Mesodermal cell (in vitro differentiated cells): ENCODE measurements at regions not wholly inside any gene's neighbourhood (a gene's known extent, or its start where the extent isn't known, plus 50 kb on each side); places are given as distances from the start of the nearest gene placed in this dataset.

ENCODE experiments used
- H3K27ac ChIP-seq: 2 replicates; pipeline ENCODE4 v1.7.0; 2013; ENCODE audit warnings: mild to moderate bottlenecking, low read depth, low read length, moderate library complexity; ENCODE audit not compliant: severe bottlenecking
- H3K36me3 ChIP-seq: 2 replicates; pipeline ENCODE4 v1.7.1; 2013; ENCODE audit warnings: mild to moderate bottlenecking, low read length, moderate library complexity; ENCODE audit not compliant: control insufficient read depth, insufficient read depth
- H3K4me1 ChIP-seq: one replicate; pipeline ENCODE4 v1.7.1; 2013; ENCODE audit warnings: mild to moderate bottlenecking, low read length; ENCODE audit not compliant: insufficient read depth, control insufficient read depth, poor library complexity, severe bottlenecking
- H3K4me3 ChIP-seq: 2 replicates; pipeline ENCODE4 v1.7.0; 2013; ENCODE audit warnings: low read length, control low read depth, mild to moderate bottlenecking; ENCODE audit not compliant: insufficient read depth, poor library complexity, severe bottlenecking; ENCODE audit errors: extremely low read depth
- H3K9me3 ChIP-seq: 2 replicates; pipeline ENCODE4 v1.7.1; 2013; ENCODE audit warnings: mild to moderate bottlenecking, low read length, moderate library complexity; ENCODE audit not compliant: control insufficient read depth
- WGBS, 2 experiments: methylation state at CpG; one replicate each; pipeline ENCODE4 v1.1.5; 2013; ENCODE audit warnings: missing lambda C conversion rate in 2 of 2; ENCODE audit not compliant: insufficient coverage in 2 of 2; 5-methylcytosine and 5-hydroxymethylcytosine counted together

DNA sequence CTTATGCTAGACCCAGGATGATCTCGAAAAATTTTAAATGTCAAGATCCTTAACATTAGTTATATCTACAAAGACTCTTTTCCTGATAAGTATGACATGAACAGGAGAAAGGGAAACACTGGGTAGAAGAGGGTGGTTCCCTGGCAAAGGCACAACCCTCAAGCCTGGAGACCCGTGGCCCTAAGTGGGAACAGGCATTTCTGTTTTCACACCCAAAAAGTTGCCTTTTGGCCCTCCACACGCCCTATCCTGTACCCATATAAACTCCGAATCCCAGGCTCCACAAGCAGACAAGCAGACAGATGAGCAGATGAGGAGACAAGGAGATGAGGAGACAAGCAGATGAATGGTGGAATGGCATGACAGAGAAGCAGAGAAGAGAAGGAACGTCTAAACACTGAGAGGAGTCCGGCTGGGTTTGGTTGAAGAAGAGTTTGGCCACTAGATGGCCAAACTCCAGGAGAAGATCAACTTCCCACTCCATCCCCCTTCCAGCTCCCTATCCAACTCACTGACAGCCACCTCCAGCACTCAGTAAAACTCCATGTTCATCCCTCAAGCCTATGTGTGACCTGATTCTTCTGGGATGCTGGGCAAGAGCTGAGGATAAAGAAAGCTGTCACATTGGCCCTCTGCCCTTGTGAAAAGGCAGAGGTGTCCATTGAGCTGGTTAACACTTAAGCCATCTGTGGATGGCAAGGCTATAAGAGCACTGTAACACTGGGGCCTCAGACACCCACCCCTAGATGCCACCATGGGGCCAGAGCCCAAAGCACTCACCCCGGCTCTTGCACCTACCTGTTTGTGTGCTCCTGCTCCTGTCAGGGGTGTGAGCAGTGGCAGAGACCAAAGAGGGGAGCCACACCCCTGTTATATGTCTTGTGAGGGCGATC, 139.6 kb upstream of the FAM20A start:
- WGBS, 2 experiments, result 80 to 100% methylated on average over 2 to 3 of the region's 8 CpGs
- H3K27ac ChIP-seq, result no peak overlapping the region
- peaks cover 16% of the 10 kb centered on the region for H3K9me3 ChIP-seq
- H3K4me1 ChIP-seq, result no peaks in the 10 kb centered on the region
- no peak overlapping the region for H3K4me3 ChIP-seq
- H3K36me3 ChIP-seq, result no peaks in the 10 kb centered on the region

GRCh38 chr17:68737761-68738443, 136.7 kb upstream of the FAM20A start:
- Histone ChIP-seq H3K9me3 (peaks cover 25% of the 10 kb centered on the region), H3K36me3 (no peaks in the 10 kb centered on the region), H3K4me3 (no peak overlapping the region), H3K27ac (no peak overlapping the region), H3K4me1 (peaks cover 14% of the 10 kb centered on the region)
- 83% methylated on average over 4 to 5 of the region's 6 CpGs for WGBS, 2 experiments

DNA sequence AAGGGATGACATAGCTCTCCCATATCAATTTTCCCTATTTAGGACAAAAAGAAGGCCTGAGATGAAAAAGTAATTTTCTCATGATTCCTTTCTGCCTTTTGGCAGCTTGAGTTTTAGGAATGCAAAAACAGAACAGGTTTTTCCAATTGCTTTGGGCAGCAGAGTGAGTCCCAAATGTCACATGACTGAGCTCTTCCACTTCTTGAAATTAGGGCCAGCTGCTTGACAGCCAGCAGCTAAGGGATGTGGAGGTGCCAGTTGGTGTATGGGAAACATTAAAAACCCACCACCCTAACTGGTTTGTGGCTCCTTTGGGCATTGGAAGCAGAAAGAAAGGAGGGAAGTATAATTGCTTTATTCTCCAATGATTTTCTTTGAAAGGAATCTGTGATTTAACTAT, 133.8 kb upstream of the FAM20A start:
- Histone ChIP-seq H3K36me3 (no peaks in the 10 kb centered on the region), H3K4me3 (no peak overlapping the region), H3K27ac (no peak overlapping the region), H3K4me1 (peaks cover 22% of the 10 kb centered on the region), H3K9me3 (peaks cover 34% of the 10 kb centered on the region)

GRCh38 chr17:68734187-68734900, 133.2 kb upstream of the FAM20A start:
- peaks cover 22% of the 10 kb centered on the region for H3K4me1 ChIP-seq
- peaks cover 35% of the 10 kb centered on the region for H3K9me3 ChIP-seq
- WGBS, 2 experiments, result 83 to 96% methylated on average over 2 to 3 of the region's 6 CpGs
- H3K36me3 ChIP-seq, result no peaks in the 10 kb centered on the region
- peak overlapping the region; percentile 97 for H3K27ac ChIP-seq
- H3K4me3 ChIP-seq, result no peak overlapping the region

GRCh38 chr17:68733241-68734176, 132.3 kb upstream of the FAM20A start:
- WGBS, 2 experiments, result 40% methylated on average over 1 of the region's 4 CpGs; no CpG with 5 or more reads in 1 of the 2 experiments
- H3K4me3 ChIP-seq, result no peak overlapping the region
- H3K27ac ChIP-seq, result peak overlapping the region; percentile 97
- H3K9me3 ChIP-seq, result peaks cover 35% of the 10 kb centered on the region
- H3K4me1 ChIP-seq, result peaks cover 22% of the 10 kb centered on the region
- no peaks in the 10 kb centered on the region for H3K36me3 ChIP-seq

- H3K27ac ChIP-seq, result peak overlapping the region; percentile 97
- H3K9me3 ChIP-seq, result peaks cover 42% of the 10 kb centered on the region
- peaks cover 22% of the 10 kb centered on the region for H3K4me1 ChIP-seq
- H3K36me3 ChIP-seq, result no peaks in the 10 kb centered on the region
- no peak overlapping the region for H3K4me3 ChIP-seq
Measured at GRCh38 chr17:68732301-68732749, 131.2 kb upstream of the FAM20A start.

DNA sequence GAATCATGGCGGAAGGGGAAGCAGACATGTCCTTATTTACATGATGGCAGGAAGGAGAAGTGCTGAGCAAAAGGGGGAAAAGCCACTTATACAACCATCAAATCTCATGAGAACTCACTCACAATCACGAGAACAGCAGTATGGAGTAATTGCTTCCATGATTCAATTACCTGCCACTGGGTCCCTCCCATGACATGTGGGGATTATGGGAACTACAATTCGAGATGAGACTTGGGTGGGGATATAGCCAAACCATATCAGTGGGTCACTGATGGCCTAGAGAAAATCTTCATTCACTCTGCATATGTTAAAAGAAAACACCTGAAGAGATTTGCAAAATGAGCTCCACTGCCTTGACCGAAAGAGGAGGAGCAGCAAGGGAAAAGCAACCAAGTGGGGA, 130.3 kb upstream of the FAM20A start:
- Histone ChIP-seq H3K4me1 (peaks cover 22% of the 10 kb centered on the region), H3K27ac (no peak overlapping the region), H3K9me3 (peaks cover 42% of the 10 kb centered on the region), H3K4me3 (no peak overlapping the region), H3K36me3 (no peaks in the 10 kb centered on the region)
- 80 to 83% methylated on average over 1 of the region's 4 CpGs for WGBS, 2 experiments

DNA sequence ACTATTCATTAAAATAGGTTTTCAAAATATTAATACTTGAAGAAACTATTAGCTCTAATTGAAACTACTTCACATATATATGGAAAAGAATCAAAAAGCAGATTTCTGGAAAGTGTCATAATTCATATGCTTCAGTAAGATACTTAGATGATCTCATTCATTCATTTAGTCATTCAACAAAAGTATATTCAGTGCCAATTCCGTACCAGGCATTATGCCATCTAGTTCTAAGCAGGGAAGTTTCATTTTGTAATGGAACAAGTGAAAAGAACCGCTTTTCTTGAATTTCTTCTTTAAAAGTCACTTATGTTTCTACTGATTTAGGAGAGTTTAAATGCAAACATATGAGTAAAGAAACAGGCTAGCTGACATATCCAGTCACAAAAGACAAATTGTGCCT, 118.3 kb upstream of the FAM20A start:
- H3K27ac ChIP-seq, result no peak overlapping the region

GRCh38 chr17:68718926-68719325, 117.8 kb upstream of the FAM20A start:
- no peaks in the 10 kb centered on the region for H3K9me3 ChIP-seq
- H3K4me3 ChIP-seq, result no peak overlapping the region
- no peak overlapping the region for H3K27ac ChIP-seq
- no peaks in the 10 kb centered on the region for H3K36me3 ChIP-seq
- no peaks in the 10 kb centered on the region for H3K4me1 ChIP-seq
- no CpG with 5 or more reads among the region's 2 CpGs for WGBS, 2 experiments

More for the DNA sequence above, 118.3 kb upstream of the FAM20A start:
- Histone ChIP-seq H3K9me3 (no peaks in the 10 kb centered on the region), H3K36me3 (no peaks in the 10 kb centered on the region), H3K4me3 (no peak overlapping the region), H3K4me1 (no peaks in the 10 kb centered on the region)
- WGBS, 2 experiments, result no CpG with 5 or more reads among the region's 2 CpGs

GRCh38 chr17:68718465-68718864, 117.3 kb upstream of the FAM20A start:
- Histone ChIP-seq H3K36me3 (no peaks in the 10 kb centered on the region), H3K4me3 (no peak overlapping the region), H3K9me3 (no peaks in the 10 kb centered on the region), H3K27ac (no peak overlapping the region), H3K4me1 (no peaks in the 10 kb centered on the region)
